NCI-H748 treated with DMSO at 0.1 percent for 48 hours (cell line): ENCODE measurements at regions not wholly inside any gene's neighbourhood (a gene's known extent, or its start where the extent isn't known, plus 50 kb on each side); places are given as distances from the start of the nearest gene placed in this dataset.
A peak's percentile ranks its signal among the peaks of the same experiment; 100 is the strongest.
"Not testable (repeated sequence)": the region's sequence is repeated elsewhere in the genome, so short reads cannot be mapped to it uniquely, and the experiment has no call there.

Experiments
- DNase-seq: peaks from one replicate; lab custom pipeline; 2025; lab: John Stamatoyannopoulos, UW

GRCh38 chr6:15956205-15957106, 172.4 kb upstream of the MYLIP start:
- peak; percentile 38 for DNase-seq

GRCh38 chr6:15955484-15955883, 173.4 kb upstream of the MYLIP start:
- DNase-seq = no peak

GRCh38 chr6:15953152-15953880, 175.6 kb upstream of the MYLIP start:
- DNase-seq = no peak

- peak; percentile 71 for DNase-seq
Observed at GRCh38 chr6:15952231-15953151, 176.4 kb upstream of the MYLIP start.

GRCh38 chr6:15950962-15951569, 177.8 kb upstream of the MYLIP start:
- no peak for DNase-seq

GRCh38 chr6:15949982-15950381, 178.9 kb upstream of the MYLIP start:
- DNase-seq = peak; percentile 82

GRCh38 chr6:15948930-15949900, 179.7 kb upstream of the MYLIP start:
- peak; percentile 100 for DNase-seq

- DNase-seq = no peak
Observed at GRCh38 chr6:15947923-15948322, 181.0 kb upstream of the MYLIP start.

- DNase-seq = no peak
Observed at GRCh38 chr6:15947436-15947835, 181.4 kb upstream of the MYLIP start.

GRCh38 chr6:15946701-15947385, 182.0 kb upstream of the MYLIP start:
- no peak for DNase-seq

- DNase-seq = no peak
Observed at GRCh38 chr6:15945593-15946159, 183.2 kb upstream of the MYLIP start.

- no peak for DNase-seq
Observed at GRCh38 chr6:15943423-15943822, 185.5 kb upstream of the MYLIP start.

GRCh38 chr6:15941168-15941567, 187.7 kb upstream of the MYLIP start:
- DNase-seq = no peak

GRCh38 chr6:15938107-15938506, 190.8 kb upstream of the MYLIP start:
- no peak for DNase-seq

GRCh38 chr6:15937602-15938001, 191.3 kb upstream of the MYLIP start:
- DNase-seq = no peak

- DNase-seq = peak; percentile 28
Observed at GRCh38 chr6:15936503-15936902, 192.4 kb upstream of the MYLIP start.

- DNase-seq = no peak
Observed at GRCh38 chr6:15935661-15936060, 193.2 kb upstream of the MYLIP start.

GRCh38 chr6:15931697-15932096, 197.2 kb upstream of the MYLIP start:
- DNase-seq = not testable (repeated sequence)

GRCh38 chr6:15930207-15930606, 198.7 kb upstream of the MYLIP start:
- peak; percentile 83 for DNase-seq
